ENCODE measurements at regions not wholly inside any gene's neighbourhood (a gene's known extent, or its start where the extent isn't known, plus 50 kb on each side); places are given as distances from the start of the nearest gene placed in this dataset.

DNA sequence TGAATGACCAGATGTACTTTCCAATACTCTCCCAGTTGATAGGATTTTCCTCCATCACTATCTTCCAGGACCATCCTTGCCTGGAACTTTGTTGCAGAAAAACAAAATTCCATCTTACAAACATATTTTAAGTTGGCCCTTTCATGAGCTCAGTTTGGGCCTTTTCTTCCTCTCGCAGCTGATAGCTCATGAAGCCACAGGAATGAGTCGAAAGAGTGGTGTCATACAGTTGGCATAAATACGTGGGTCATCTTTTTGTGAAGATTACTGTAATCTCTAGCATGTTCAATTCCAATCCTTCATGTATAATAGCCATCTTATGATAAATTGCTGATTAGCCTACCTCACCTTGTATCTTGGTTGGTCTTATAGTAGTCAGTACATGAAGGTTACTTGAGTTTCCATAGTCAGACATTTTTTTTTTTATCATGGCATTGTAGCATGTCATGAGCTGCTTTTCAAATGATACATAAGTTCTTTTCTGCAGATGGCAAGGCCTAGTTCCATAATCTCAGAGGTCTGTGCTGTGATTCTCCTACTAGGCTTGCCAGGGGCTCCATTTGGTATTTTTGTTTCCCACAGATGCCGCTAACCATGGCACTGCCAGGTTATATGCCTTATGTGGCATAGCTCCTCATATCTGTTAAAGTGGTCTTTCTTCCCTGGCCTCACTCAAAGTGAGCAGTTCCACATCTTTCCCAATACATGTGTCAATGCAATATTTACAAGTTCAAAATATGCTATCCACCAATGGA lies 380.6 kb upstream of the DCN start:
- no peak for DNase-seq
- H3K9me3 ChIP-seq = no peaks in the 10 kb centered on the region
- WGBS, 2 donors = 97 to 98% methylated on average over 4 of the region's 4 CpGs
- H3K4me1 ChIP-seq = no peaks in the 10 kb centered on the region
- no peak overlapping the region for H3K4me3 ChIP-seq
- intact Hi-C loops (cut with DNase I) = no loop called here
- H3K27me3 ChIP-seq = no peaks in the 10 kb centered on the region
- H3K27ac ChIP-seq = no peak overlapping the region
- TF ChIP-seq, protein P1, sequence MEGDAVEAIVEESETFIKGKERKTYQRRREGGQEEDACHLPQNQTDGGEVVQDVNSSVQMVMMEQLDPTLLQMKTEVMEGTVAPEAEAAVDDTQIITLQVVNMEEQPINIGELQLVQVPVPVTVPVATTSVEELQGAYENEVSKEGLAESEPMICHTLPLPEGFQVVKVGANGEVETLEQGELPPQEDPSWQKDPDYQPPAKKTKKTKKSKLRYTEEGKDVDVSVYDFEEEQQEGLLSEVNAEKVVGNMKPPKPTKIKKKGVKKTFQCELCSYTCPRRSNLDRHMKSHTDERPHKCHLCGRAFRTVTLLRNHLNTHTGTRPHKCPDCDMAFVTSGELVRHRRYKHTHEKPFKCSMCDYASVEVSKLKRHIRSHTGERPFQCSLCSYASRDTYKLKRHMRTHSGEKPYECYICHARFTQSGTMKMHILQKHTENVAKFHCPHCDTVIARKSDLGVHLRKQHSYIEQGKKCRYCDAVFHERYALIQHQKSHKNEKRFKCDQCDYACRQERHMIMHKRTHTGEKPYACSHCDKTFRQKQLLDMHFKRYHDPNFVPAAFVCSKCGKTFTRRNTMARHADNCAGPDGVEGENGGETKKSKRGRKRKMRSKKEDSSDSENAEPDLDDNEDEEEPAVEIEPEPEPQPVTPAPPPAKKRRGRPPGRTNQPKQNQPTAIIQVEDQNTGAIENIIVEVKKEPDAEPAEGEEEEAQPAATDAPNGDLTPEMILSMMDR (IDR thresholded peaks at IDR 0.05) = no peak
- TF ChIP-seq POLR2AphosphoS5 (IDR thresholded peaks at IDR 0.05) = no peak
- no peak for TF ChIP-seq POLR2A (IDR thresholded peaks at IDR 0.05)
- TF ChIP-seq EP300 (IDR thresholded peaks at IDR 0.05) = no peak
- no peaks in the 10 kb centered on the region for H3K36me3 ChIP-seq

- Histone ChIP-seq H3K4me1 (no peaks in the 10 kb centered on the region), H3K27ac (no peak overlapping the region), H3K27me3 (no peaks in the 10 kb centered on the region), H3K4me3 (no peak overlapping the region), H3K9me3 (no peaks in the 10 kb centered on the region), H3K36me3 (no peaks in the 10 kb centered on the region)
- 84 to 86% methylated on average over 1 of the region's 1 CpG for WGBS, 2 donors
- TF ChIP-seq POLR2AphosphoS5 (IDR thresholded peaks at IDR 0.05) = no peak
- DNase-seq = no peak
- intact Hi-C loops (cut with DNase I) = no loop called here
Observed at GRCh38 chr12:91562476-91562875, 379.9 kb upstream of the DCN start.

DNA sequence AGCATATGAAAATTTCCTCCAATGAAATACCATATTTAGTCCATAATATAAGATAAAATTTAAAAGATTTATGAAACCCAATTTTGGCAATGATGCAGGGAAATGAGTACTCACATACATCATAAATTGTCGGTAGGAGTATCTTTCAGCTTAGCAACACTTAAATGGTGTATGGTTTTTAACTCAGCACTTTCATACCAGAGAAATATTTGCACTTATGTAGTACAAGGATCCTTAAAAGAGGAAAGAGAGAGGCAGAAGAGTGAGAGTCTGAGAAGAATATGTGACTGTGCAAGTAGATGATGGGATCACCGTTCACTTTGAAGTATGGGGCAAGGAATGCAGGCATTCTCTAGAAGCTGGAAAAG lies 379.3 kb upstream of the DCN start:
- TF ChIP-seq EP300 (IDR thresholded peaks at IDR 0.05) = no peak
- TF ChIP-seq, protein P1 (IDR thresholded peaks at IDR 0.05) = no peak
- no peak for TF ChIP-seq POLR2AphosphoS5 (IDR thresholded peaks at IDR 0.05)
- no peak for TF ChIP-seq POLR2A (IDR thresholded peaks at IDR 0.05)
- intact Hi-C loops (cut with DNase I) = no loop called here
- H3K4me3 ChIP-seq = no peak overlapping the region

GRCh38 chr12:91561301-91561957 lies 378.8 kb upstream of the DCN start:
- DNase-seq = no peak
- WGBS, 2 donors = 78 to 81% methylated on average over 3 of the region's 3 CpGs
- no peaks in the 10 kb centered on the region for H3K9me3 ChIP-seq
- no peaks in the 10 kb centered on the region for H3K4me1 ChIP-seq
- intact Hi-C loops (cut with DNase I) = no loop called here
- H3K27ac ChIP-seq = no peak overlapping the region
- TF ChIP-seq EP300 (IDR thresholded peaks at IDR 0.05) (no peak), POLR2A (IDR thresholded peaks at IDR 0.05) (no peak), POLR2AphosphoS5 (IDR thresholded peaks at IDR 0.05) (no peak)
- TF ChIP-seq, protein P1 (IDR thresholded peaks at IDR 0.05) = no peak
- no peak overlapping the region for H3K4me3 ChIP-seq
- H3K36me3 ChIP-seq = no peaks in the 10 kb centered on the region
- no peaks in the 10 kb centered on the region for H3K27me3 ChIP-seq

More for the DNA sequence above, 379.3 kb upstream of the DCN start:
- Histone ChIP-seq H3K27ac (no peak overlapping the region), H3K27me3 (no peaks in the 10 kb centered on the region), H3K36me3 (no peaks in the 10 kb centered on the region), H3K4me1 (no peaks in the 10 kb centered on the region), H3K9me3 (no peaks in the 10 kb centered on the region)
- 93 to 94% methylated on average over 2 of the region's 2 CpGs for WGBS, 2 donors
- no peak for DNase-seq

DNA sequence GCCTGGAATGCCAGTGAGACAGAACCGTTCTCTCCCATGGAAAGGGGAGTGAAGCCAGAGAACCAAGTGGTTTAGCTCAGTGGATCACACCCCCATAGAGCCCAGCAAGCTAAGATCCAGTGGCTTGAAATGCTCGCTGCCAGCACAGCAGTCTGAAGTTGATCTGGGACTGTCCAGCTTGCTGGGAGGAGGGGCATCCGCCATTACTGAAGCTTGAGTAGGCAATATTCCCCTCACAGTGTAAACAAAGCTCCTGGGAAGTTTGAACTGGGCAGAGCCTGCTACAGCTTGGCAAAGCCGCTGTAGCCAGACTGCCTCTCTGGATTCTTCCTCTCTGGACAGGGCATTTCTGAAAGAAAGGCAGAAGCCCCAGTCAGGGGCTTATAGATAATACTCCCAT lies 374.3 kb upstream of the DCN start:
- Histone ChIP-seq H3K9me3 (no peaks in the 10 kb centered on the region), H3K36me3 (no peaks in the 10 kb centered on the region), H3K27me3 (no peaks in the 10 kb centered on the region), H3K4me3 (no peak overlapping the region), H3K4me1 (no peaks in the 10 kb centered on the region), H3K27ac (no peak overlapping the region)
- intact Hi-C loops (cut with DNase I) = no loop called here
- TF ChIP-seq POLR2A (IDR thresholded peaks at IDR 0.05) = no peak
- no peak for TF ChIP-seq EP300 (IDR thresholded peaks at IDR 0.05)
- TF ChIP-seq POLR2AphosphoS5 (IDR thresholded peaks at IDR 0.05) = no peak
- TF ChIP-seq, protein P1 (IDR thresholded peaks at IDR 0.05) = no peak
- WGBS, 2 donors = 58 to 89% methylated on average over 4 of the region's 4 CpGs
- no peak for DNase-seq

Measured in sigmoid colon (tissue), 6 donors.